Left ventricle myocardium inferior (tissue), 1 donor: ENCODE measurements at regions not wholly inside any gene's neighbourhood (a gene's known extent, or its start where the extent isn't known, plus 50 kb on each side); places are given as distances from the start of the nearest gene placed in this dataset.

ENCODE experiments used
- DNase-seq: peaks from one replicate; pipeline ENCODE4 v3.0.0-alpha.2; 2020
- H3K27ac ChIP-seq: fragments of 200-600 bp; replicated peaks from 2 replicates; pipeline ENCODE4 v1.8.0; 2021
- H3K27me3 ChIP-seq: fragments of 200-600 bp; 2 replicates; pipeline ENCODE4 v1.8.0; 2021; ENCODE audit warnings: low read depth
- H3K36me3 ChIP-seq: fragments of 200-600 bp; 2 replicates; pipeline ENCODE4 v1.8.0; 2021
- H3K4me1 ChIP-seq: fragments of 200-600 bp; 2 replicates; pipeline ENCODE4 v1.8.0; 2021
- H3K4me3 ChIP-seq: fragments of 200-600 bp; 2 replicates; pipeline ENCODE4 v1.8.0; 2021; ENCODE audit warnings: mild to moderate bottlenecking, moderate library complexity
- H3K9me3 ChIP-seq: fragments of 200-600 bp; replicated peaks from 2 replicates; pipeline ENCODE4 v1.8.0; 2021
- CTCF ChIP-seq: fragments of 200-600 bp; IDR thresholded peaks from 2 replicates; pipeline ENCODE4 v1.8.0; 2021; ENCODE audit warnings: antibody characterized with exemption, mild to moderate bottlenecking, borderline replicate concordance
- intact Hi-C: fragments of 100-400 bp; cut with micrococcal nuclease; formaldehyde crosslinking; loops from one replicate; pipeline ENCODE4 v1.11.0; 2022
- donor health status: DM: no; HTN: yes; CAD: no; lungs with severe emphysema.

DNA sequence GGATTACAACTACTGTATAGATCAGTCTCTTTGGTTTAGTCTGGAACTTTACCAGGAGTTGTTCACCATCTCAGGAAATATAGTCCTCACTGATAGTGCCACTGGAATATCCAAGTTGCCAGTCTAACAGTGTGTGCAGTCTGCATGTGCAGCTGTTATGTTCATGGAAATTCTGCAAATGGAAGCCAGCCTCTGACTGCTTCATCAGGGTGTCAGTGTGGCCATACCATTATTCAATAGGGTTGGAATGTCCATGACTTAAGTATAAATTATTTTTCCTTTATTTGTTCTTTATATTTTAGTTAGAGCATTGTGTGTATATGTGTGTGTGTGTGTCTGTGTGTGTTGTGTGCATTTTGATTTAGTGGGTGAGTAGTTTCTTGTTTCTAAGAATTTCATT is 51.8 kb downstream of the C11orf96 start:
- Histone ChIP-seq H3K4me3 (no peak overlapping the region), H3K4me1 (peaks cover 36% of the 10 kb centered on the region), H3K27ac (no peak overlapping the region), H3K36me3 (no peaks in the 10 kb centered on the region), H3K9me3 (no peaks in the 10 kb centered on the region), H3K27me3 (no peaks in the 10 kb centered on the region)
- DNase-seq: no peak
- intact Hi-C loops: loop anchor here (5.0 kb wide), 1 partner anchor 38 kb away; no protein-coding TSS in a partner anchor
- TF ChIP-seq CTCF: no peak

DNA sequence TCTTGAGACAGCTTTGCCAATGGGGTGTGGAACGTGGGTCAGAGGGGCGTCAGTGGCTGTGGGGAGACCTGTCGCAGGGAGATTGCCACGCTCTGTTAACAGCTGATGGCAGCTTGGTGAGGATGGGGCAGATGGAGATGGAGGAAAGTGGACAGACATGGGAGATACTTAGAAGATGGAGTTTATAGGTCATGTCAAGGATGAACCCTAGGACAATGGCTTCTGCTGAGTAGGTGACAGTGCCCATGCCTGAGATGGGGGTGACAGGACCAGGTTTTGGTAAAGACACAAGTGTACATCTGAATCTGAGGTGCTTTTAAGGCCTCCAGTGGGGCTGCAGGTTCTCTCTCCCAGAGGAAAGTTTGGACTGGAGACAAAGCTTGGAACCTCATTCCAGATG is 51.5 kb upstream of the ACCSL start:
- intact Hi-C loops: no loop called here
- Histone ChIP-seq H3K4me1 (peaks cover 24% of the 10 kb centered on the region), H3K9me3 (no peaks in the 10 kb centered on the region), H3K4me3 (no peak overlapping the region), H3K27ac (no peak overlapping the region), H3K36me3 (no peaks in the 10 kb centered on the region), H3K27me3 (no peaks in the 10 kb centered on the region)
- no peak for TF ChIP-seq CTCF
- no peak for DNase-seq

DNA sequence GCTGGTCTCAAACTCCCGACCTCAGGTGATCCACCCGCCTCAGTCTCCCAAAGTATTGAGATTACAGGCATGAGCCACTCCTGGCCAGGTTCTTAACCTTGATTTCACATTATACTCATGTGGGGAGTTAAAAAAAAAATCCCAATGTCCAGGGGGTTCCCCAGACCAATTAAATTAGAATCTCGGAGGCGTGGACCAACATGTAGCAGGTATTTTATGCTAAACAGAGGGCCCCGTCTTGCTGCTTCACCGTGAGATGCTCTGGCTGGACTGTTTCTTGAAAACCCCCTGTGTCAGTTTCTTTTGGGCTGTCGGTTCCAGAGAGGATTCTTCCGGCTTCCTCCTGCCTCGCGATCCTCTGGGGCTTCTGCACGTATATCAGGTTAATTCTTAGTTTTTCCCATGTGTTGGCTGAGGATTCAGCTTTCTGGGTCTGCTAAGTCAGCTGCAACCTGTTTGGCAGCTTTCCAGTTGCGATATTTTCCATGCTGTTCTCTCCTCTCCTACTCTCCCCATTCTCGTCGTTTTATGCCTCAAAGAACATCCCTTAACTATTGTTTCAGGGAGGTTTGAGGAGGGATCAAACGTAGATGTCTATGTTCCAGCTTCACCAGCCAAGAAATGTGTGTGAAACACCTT is 50.6 kb upstream of the ACCSL start:
- Histone ChIP-seq H3K27me3 (no peaks in the 10 kb centered on the region), H3K4me3 (no peak overlapping the region), H3K36me3 (no peaks in the 10 kb centered on the region), H3K27ac (no peak overlapping the region), H3K9me3 (no peaks in the 10 kb centered on the region), H3K4me1 (peaks cover 16% of the 10 kb centered on the region)
- DNase-seq: no peak
- TF ChIP-seq CTCF: no peak
- intact Hi-C loops: no loop called here
